DOHH2 (cell line): ENCODE measurements at regions not wholly inside any gene's neighbourhood (a gene's known extent, or its start where the extent isn't known, plus 50 kb on each side); places are given as distances from the start of the nearest gene placed in this dataset.

Experiments used
- EZH2phosphoT487 ChIP-seq: fragments of 200-600 bp; sonication (generic); IDR thresholded peaks from 2 replicates; pipeline ENCODE4 v1.6.1; 2017; ENCODE audit warnings: borderline replicate concordance, mild to moderate bottlenecking, antibody characterized with exemption, low read length, moderate library complexity, mixed read lengths
- TF ChIP-seq, protein P1 (sequence below): fragments of 200-600 bp; sonication (generic); IDR thresholded peaks from one replicate; pipeline ENCODE4 v1.5.1; 2014; ENCODE audit warnings: antibody characterized with exemption, mild to moderate bottlenecking, low read depth, low read length; ENCODE audit not compliant: poor library complexity, severe bottlenecking

DNA sequence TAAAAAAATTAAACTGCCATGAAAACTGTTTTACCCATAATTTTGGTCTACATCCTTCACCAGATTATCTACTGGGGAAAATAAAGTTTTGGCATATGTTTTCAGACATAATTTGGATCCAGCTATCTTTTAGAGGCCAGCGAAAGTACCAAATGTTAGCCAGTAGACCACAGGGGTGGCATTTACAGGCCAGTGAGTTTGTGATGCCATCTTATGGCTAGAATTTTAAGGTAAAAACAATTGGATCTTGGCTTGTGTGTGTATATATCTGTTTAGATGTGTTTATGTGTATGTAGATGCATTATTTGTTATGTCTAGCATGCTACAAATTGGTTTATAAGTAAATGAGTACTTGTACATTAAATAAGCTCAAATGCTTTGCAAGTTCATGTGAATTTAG is 322.6 kb downstream of the ASXL3 start:
- TF ChIP-seq, protein P1, sequence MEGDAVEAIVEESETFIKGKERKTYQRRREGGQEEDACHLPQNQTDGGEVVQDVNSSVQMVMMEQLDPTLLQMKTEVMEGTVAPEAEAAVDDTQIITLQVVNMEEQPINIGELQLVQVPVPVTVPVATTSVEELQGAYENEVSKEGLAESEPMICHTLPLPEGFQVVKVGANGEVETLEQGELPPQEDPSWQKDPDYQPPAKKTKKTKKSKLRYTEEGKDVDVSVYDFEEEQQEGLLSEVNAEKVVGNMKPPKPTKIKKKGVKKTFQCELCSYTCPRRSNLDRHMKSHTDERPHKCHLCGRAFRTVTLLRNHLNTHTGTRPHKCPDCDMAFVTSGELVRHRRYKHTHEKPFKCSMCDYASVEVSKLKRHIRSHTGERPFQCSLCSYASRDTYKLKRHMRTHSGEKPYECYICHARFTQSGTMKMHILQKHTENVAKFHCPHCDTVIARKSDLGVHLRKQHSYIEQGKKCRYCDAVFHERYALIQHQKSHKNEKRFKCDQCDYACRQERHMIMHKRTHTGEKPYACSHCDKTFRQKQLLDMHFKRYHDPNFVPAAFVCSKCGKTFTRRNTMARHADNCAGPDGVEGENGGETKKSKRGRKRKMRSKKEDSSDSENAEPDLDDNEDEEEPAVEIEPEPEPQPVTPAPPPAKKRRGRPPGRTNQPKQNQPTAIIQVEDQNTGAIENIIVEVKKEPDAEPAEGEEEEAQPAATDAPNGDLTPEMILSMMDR = no peak
- no peak for TF ChIP-seq EZH2phosphoT487
